ENCODE measurements at regions not wholly inside any gene's neighbourhood (a gene's known extent, or its start where the extent isn't known, plus 50 kb on each side); places are given as distances from the start of the nearest gene placed in this dataset.

GRCh38 chr3:27024493-27024892 lies 344.7 kb downstream of the NEK10 start:
- TF ChIP-seq POLR2A (IDR thresholded peaks at IDR 0.05) = no peak
- TF ChIP-seq, protein P1, sequence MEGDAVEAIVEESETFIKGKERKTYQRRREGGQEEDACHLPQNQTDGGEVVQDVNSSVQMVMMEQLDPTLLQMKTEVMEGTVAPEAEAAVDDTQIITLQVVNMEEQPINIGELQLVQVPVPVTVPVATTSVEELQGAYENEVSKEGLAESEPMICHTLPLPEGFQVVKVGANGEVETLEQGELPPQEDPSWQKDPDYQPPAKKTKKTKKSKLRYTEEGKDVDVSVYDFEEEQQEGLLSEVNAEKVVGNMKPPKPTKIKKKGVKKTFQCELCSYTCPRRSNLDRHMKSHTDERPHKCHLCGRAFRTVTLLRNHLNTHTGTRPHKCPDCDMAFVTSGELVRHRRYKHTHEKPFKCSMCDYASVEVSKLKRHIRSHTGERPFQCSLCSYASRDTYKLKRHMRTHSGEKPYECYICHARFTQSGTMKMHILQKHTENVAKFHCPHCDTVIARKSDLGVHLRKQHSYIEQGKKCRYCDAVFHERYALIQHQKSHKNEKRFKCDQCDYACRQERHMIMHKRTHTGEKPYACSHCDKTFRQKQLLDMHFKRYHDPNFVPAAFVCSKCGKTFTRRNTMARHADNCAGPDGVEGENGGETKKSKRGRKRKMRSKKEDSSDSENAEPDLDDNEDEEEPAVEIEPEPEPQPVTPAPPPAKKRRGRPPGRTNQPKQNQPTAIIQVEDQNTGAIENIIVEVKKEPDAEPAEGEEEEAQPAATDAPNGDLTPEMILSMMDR (IDR thresholded peaks at IDR 0.05) = no peak

All from uterus (tissue), 2 donors.